ENCODE measurements at regions not wholly inside any gene's neighbourhood (a gene's known extent, or its start where the extent isn't known, plus 50 kb on each side); places are given as distances from the start of the nearest gene placed in this dataset.

DNA sequence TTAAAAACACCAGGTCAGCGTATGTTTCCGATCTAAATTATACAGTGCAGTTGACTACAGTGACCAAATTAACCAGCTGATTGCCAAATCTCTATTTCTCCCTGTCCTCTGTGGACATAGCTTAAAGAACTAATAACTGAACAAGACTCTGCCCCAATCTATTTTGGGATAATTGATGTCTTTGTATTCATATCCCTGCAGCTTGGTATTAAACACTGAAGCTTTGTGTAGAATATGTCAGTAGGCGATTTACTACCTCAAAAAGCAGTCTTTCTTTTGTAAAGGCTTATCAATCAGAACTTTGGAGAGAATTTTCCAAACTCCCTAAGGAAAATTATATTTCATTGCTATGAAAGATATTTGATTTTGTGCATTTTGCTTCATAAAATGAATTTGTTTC lies 258.2 kb downstream of the SOX2 start:
- H3K9ac ChIP-seq (ENCODE audit: low read depth in 1 of 2, low read length in 2 of 2): no peak overlapping the region
- no peaks in the 10 kb centered on the region for H3K36me3 ChIP-seq (ENCODE audit: control insufficient read depth in 4 of 4, insufficient read depth in 3 of 4, low read depth in 1 of 4, low read length in 3 of 4)
- no peak overlapping the region for H3K4me3 ChIP-seq (ENCODE audit: low read depth in 1 of 3, low read length in 3 of 3)
- H3K4me1 ChIP-seq (ENCODE audit: control insufficient read depth in 4 of 4, insufficient read depth in 4 of 4, low read length in 3 of 4): no peaks in the 10 kb centered on the region
- no peaks in the 10 kb centered on the region for H3K9me3 ChIP-seq (ENCODE audit: control insufficient read depth in 4 of 4, low read length in 3 of 4)
- H3K27me3 ChIP-seq (ENCODE audit: control insufficient read depth in 4 of 4, insufficient read depth in 4 of 4, low read length in 3 of 4): peaks cover 0 to 5% (median 0%) of the 10 kb centered on the region in 4 donors
- no peak for DNase-seq (ENCODE audit: low spot score)
- 86% methylated on average over 3 of the region's 3 CpGs for WGBS
- no peak overlapping the region for H3K27ac ChIP-seq (ENCODE audit: low read depth in 1 of 2, low read length in 2 of 2)
- TF ChIP-seq NR2F2 (IDR thresholded peaks at IDR 0.05): no peak
- TF ChIP-seq, protein P1, sequence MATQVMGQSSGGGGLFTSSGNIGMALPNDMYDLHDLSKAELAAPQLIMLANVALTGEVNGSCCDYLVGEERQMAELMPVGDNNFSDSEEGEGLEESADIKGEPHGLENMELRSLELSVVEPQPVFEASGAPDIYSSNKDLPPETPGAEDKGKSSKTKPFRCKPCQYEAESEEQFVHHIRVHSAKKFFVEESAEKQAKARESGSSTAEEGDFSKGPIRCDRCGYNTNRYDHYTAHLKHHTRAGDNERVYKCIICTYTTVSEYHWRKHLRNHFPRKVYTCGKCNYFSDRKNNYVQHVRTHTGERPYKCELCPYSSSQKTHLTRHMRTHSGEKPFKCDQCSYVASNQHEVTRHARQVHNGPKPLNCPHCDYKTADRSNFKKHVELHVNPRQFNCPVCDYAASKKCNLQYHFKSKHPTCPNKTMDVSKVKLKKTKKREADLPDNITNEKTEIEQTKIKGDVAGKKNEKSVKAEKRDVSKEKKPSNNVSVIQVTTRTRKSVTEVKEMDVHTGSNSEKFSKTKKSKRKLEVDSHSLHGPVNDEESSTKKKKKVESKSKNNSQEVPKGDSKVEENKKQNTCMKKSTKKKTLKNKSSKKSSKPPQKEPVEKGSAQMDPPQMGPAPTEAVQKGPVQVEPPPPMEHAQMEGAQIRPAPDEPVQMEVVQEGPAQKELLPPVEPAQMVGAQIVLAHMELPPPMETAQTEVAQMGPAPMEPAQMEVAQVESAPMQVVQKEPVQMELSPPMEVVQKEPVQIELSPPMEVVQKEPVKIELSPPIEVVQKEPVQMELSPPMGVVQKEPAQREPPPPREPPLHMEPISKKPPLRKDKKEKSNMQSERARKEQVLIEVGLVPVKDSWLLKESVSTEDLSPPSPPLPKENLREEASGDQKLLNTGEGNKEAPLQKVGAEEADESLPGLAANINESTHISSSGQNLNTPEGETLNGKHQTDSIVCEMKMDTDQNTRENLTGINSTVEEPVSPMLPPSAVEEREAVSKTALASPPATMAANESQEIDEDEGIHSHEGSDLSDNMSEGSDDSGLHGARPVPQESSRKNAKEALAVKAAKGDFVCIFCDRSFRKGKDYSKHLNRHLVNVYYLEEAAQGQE (IDR thresholded peaks at IDR 0.05): no peak
- no peak for TF ChIP-seq HNF4G (IDR thresholded peaks at IDR 0.05)
- no peak for TF ChIP-seq RXRA (IDR thresholded peaks at IDR 0.05)
- TF ChIP-seq FOXA2 (IDR thresholded peaks at IDR 0.05): no peak
- TF ChIP-seq EGR1 (IDR thresholded peaks at IDR 0.05; ENCODE audit: low read depth in 2 of 2): no peak
- TF ChIP-seq YY1 (IDR thresholded peaks at IDR 0.05): no peak
- TF ChIP-seq, protein P2, sequence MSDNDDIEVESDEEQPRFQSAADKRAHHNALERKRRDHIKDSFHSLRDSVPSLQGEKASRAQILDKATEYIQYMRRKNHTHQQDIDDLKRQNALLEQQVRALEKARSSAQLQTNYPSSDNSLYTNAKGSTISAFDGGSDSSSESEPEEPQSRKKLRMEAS (IDR thresholded peaks at IDR 0.05): no peak
- no peak for TF ChIP-seq RAD21 (IDR thresholded peaks at IDR 0.05)
- TF ChIP-seq FOXA1 (IDR thresholded peaks at IDR 0.05): no peak
- TF ChIP-seq, protein P3, sequence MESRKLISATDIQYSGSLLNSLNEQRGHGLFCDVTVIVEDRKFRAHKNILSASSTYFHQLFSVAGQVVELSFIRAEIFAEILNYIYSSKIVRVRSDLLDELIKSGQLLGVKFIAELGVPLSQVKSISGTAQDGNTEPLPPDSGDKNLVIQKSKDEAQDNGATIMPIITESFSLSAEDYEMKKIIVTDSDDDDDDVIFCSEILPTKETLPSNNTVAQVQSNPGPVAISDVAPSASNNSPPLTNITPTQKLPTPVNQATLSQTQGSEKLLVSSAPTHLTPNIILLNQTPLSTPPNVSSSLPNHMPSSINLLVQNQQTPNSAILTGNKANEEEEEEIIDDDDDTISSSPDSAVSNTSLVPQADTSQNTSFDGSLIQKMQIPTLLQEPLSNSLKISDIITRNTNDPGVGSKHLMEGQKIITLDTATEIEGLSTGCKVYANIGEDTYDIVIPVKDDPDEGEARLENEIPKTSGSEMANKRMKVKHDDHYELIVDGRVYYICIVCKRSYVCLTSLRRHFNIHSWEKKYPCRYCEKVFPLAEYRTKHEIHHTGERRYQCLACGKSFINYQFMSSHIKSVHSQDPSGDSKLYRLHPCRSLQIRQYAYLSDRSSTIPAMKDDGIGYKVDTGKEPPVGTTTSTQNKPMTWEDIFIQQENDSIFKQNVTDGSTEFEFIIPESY (IDR thresholded peaks at IDR 0.05): no peak
- no peak for TF ChIP-seq JUND (IDR thresholded peaks at IDR 0.05)
- no peak for TF ChIP-seq SP1 (IDR thresholded peaks at IDR 0.05)
- TF ChIP-seq, protein P4, sequence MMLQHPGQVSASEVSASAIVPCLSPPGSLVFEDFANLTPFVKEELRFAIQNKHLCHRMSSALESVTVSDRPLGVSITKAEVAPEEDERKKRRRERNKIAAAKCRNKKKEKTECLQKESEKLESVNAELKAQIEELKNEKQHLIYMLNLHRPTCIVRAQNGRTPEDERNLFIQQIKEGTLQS (IDR thresholded peaks at IDR 0.05): no peak
- no peak for TF ChIP-seq GABPA (IDR thresholded peaks at IDR 0.05 in 1 of 2, conservative IDR thresholded peaks at IDR 0.05 in 1 of 2)
- no peak for TF ChIP-seq HNF4A (conservative IDR thresholded peaks at IDR 0.05)

DNA sequence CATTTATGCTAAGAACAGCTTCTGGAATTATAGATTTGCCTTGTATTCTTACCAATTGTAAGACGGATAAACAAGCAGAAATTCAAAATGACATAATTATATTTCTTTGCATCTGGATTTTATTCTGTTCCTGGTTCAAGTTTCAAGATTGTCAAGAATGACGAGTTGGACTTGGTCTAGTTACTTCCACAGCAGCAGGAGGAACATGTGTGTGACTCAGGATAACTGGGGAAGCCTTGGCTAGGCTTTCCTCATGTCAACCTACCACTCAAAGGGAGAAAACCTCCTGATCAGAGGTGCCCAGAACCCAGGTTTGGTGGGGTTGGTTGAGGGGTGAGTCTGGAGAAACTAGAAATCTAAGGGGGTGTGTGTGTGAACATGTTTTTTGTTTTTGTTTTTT lies 259.7 kb downstream of the SOX2 start:
- Histone ChIP-seq H3K9me3 (ENCODE audit: control insufficient read depth in 4 of 4, low read length in 3 of 4) (no peaks in the 10 kb centered on the region), H3K4me3 (ENCODE audit: low read depth in 1 of 3, low read length in 3 of 3) (no peak overlapping the region), H3K27ac (ENCODE audit: low read depth in 1 of 2, low read length in 2 of 2) (no peak overlapping the region), H3K4me1 (ENCODE audit: control insufficient read depth in 4 of 4, insufficient read depth in 4 of 4, low read length in 3 of 4) (no peaks in the 10 kb centered on the region), H3K9ac (ENCODE audit: low read depth in 1 of 2, low read length in 2 of 2) (no peak overlapping the region), H3K27me3 (ENCODE audit: control insufficient read depth in 4 of 4, insufficient read depth in 4 of 4, low read length in 3 of 4) (peaks cover 0 to 5% (median 0%) of the 10 kb centered on the region in 4 donors), H3K36me3 (ENCODE audit: control insufficient read depth in 4 of 4, insufficient read depth in 3 of 4, low read depth in 1 of 4, low read length in 3 of 4) (no peaks in the 10 kb centered on the region)
- 62% methylated on average over 2 of the region's 2 CpGs for WGBS
- no peak for DNase-seq (ENCODE audit: low spot score)
- TF ChIP-seq YY1 (IDR thresholded peaks at IDR 0.05) (no peak), FOXA1 (IDR thresholded peaks at IDR 0.05) (no peak), NR2F2 (IDR thresholded peaks at IDR 0.05) (no peak), RXRA (IDR thresholded peaks at IDR 0.05) (no peak), HNF4A (conservative IDR thresholded peaks at IDR 0.05) (no peak), JUND (IDR thresholded peaks at IDR 0.05) (no peak), RAD21 (IDR thresholded peaks at IDR 0.05) (no peak), GABPA (IDR thresholded peaks at IDR 0.05 in 1 of 2, conservative IDR thresholded peaks at IDR 0.05 in 1 of 2) (no peak), EGR1 (IDR thresholded peaks at IDR 0.05; ENCODE audit: low read depth in 2 of 2) (no peak)
- TF ChIP-seq, protein P2 (IDR thresholded peaks at IDR 0.05): no peak
- TF ChIP-seq, protein P5, sequence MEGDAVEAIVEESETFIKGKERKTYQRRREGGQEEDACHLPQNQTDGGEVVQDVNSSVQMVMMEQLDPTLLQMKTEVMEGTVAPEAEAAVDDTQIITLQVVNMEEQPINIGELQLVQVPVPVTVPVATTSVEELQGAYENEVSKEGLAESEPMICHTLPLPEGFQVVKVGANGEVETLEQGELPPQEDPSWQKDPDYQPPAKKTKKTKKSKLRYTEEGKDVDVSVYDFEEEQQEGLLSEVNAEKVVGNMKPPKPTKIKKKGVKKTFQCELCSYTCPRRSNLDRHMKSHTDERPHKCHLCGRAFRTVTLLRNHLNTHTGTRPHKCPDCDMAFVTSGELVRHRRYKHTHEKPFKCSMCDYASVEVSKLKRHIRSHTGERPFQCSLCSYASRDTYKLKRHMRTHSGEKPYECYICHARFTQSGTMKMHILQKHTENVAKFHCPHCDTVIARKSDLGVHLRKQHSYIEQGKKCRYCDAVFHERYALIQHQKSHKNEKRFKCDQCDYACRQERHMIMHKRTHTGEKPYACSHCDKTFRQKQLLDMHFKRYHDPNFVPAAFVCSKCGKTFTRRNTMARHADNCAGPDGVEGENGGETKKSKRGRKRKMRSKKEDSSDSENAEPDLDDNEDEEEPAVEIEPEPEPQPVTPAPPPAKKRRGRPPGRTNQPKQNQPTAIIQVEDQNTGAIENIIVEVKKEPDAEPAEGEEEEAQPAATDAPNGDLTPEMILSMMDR (IDR thresholded peaks at IDR 0.05; ENCODE audit: low read depth, low read length, missing input control): no peak
- TF ChIP-seq, protein P1 (IDR thresholded peaks at IDR 0.05): no peak
- TF ChIP-seq, protein P3 (IDR thresholded peaks at IDR 0.05): no peak
